H9 (cell line): ENCODE measurements at regions not wholly inside any gene's neighbourhood (a gene's known extent, or its start where the extent isn't known, plus 50 kb on each side); places are given as distances from the start of the nearest gene placed in this dataset.

Experiments used
- DNase-seq: peaks from one replicate; pipeline ENCODE4 v3.0.0-alpha.2; 2017
- H2AFZ ChIP-seq: one replicate; pipeline ENCODE4 v1.6.1; 2013; ENCODE audit warnings: mild to moderate bottlenecking, low read length, control low read depth, moderate library complexity
- H2AK5ac ChIP-seq: 2 replicates; pipeline ENCODE4 v1.6.1; 2013; ENCODE audit warnings: low read length, control low read depth, mixed read lengths; ENCODE audit not compliant: insufficient read length
- H2BK120ac ChIP-seq: one replicate; pipeline ENCODE4 v1.6.1; 2013; ENCODE audit warnings: low read depth, mild to moderate bottlenecking, low read length, control low read depth, inconsistent platforms; ENCODE audit not compliant: poor library complexity, severe bottlenecking
- H2BK12ac ChIP-seq: 2 replicates; pipeline ENCODE4 v1.6.1; 2013; ENCODE audit warnings: low read length, control low read depth, mixed read lengths, low read depth; ENCODE audit not compliant: insufficient read length
- H2BK15ac ChIP-seq: 2 replicates; pipeline ENCODE4 v1.6.1; 2013; ENCODE audit warnings: low read depth, low read length, control low read depth
- H2BK20ac ChIP-seq: one replicate; pipeline ENCODE4 v1.6.1; 2013; ENCODE audit warnings: low read depth, mild to moderate bottlenecking, low read length, control low read depth, inconsistent platforms; ENCODE audit not compliant: poor library complexity, severe bottlenecking
- H2BK5ac ChIP-seq: 2 replicates; pipeline ENCODE4 v1.6.1; 2013; ENCODE audit warnings: low read length, control low read depth, mixed read lengths; ENCODE audit not compliant: insufficient read length
- H3K14ac ChIP-seq: 2 replicates; pipeline ENCODE4 v1.6.1; 2013; ENCODE audit warnings: low read length, control low read depth; ENCODE audit not compliant: insufficient read depth
- H3K18ac ChIP-seq: 2 replicates; pipeline ENCODE4 v1.6.1; 2013; ENCODE audit warnings: low read depth, mild to moderate bottlenecking, mixed read lengths, low read length, control low read depth; ENCODE audit not compliant: insufficient read length
- H3K23ac ChIP-seq: 2 replicates; pipeline ENCODE4 v1.6.1; 2013; ENCODE audit warnings: low read length, control low read depth, mixed read lengths, low read depth; ENCODE audit not compliant: insufficient read length
- H3K23me2 ChIP-seq: 2 replicates; pipeline ENCODE4 v1.6.1; 2013; ENCODE audit warnings: low read depth, mild to moderate bottlenecking, mixed read lengths, low read length, control low read depth; ENCODE audit not compliant: insufficient read length, poor library complexity, severe bottlenecking
- H3K27ac ChIP-seq: 2 replicates; pipeline ENCODE4 v1.5.1; 2013; ENCODE audit warnings: low read length, control low read depth, mixed read lengths, low read depth; ENCODE audit not compliant: insufficient read length
- H3K27me3 ChIP-seq: 2 replicates; pipeline ENCODE4 v1.6.1; 2013; ENCODE audit warnings: low read length, control low read depth, inconsistent platforms; ENCODE audit not compliant: insufficient read depth
- H3K4ac ChIP-seq: 2 replicates; pipeline ENCODE4 v1.6.1; 2013; ENCODE audit warnings: low read depth, mild to moderate bottlenecking, control low read depth, inconsistent platforms, low read length, moderate library complexity
- H3K4me1 ChIP-seq: 2 replicates; pipeline ENCODE4 v1.6.1; 2013; ENCODE audit warnings: low read length, control low read depth, inconsistent platforms; ENCODE audit not compliant: insufficient read depth
- H3K4me2 ChIP-seq: 2 replicates; pipeline ENCODE4 v1.6.1; 2013; ENCODE audit warnings: low read length, control low read depth, mixed read lengths; ENCODE audit not compliant: insufficient read length, insufficient read depth
- H3K56ac ChIP-seq: 2 replicates; pipeline ENCODE4 v1.6.1; 2013; ENCODE audit warnings: low read depth, mild to moderate bottlenecking, mixed read lengths, low read length, control low read depth; ENCODE audit not compliant: insufficient read length
- H3K79me1 ChIP-seq: 2 replicates; pipeline ENCODE4 v1.6.1; 2013; ENCODE audit warnings: low read depth, mild to moderate bottlenecking, moderate library complexity, low read length, control low read depth, inconsistent platforms; ENCODE audit not compliant: insufficient read depth, poor library complexity, severe bottlenecking
- H3K79me2 ChIP-seq: 2 replicates; pipeline ENCODE4 v1.6.1; 2013; ENCODE audit warnings: low read length, control low read depth, inconsistent platforms; ENCODE audit not compliant: insufficient read depth
- H3K9ac ChIP-seq: 2 replicates; pipeline ENCODE4 v1.6.1; 2013; ENCODE audit warnings: low read length, control low read depth, mixed read lengths; ENCODE audit not compliant: insufficient read length; ENCODE audit errors: extremely low read depth
- H3K9me3 ChIP-seq: one replicate; pipeline ENCODE4 v1.6.1; 2013; ENCODE audit warnings: low read depth, low read length, inconsistent platforms; ENCODE audit not compliant: control insufficient read depth
- H3T11ph ChIP-seq: one replicate; pipeline ENCODE4 v1.6.1; 2013; ENCODE audit warnings: mild to moderate bottlenecking, low read length, control low read depth, inconsistent platforms
- H4K20me1 ChIP-seq: one replicate; pipeline ENCODE4 v1.6.1; 2013; ENCODE audit not compliant: control insufficient read depth, insufficient read length, insufficient read depth
- H4K5ac ChIP-seq: 2 replicates; pipeline ENCODE4 v1.6.1; 2013; ENCODE audit warnings: low read depth, mild to moderate bottlenecking, mixed read lengths, low read length, control low read depth; ENCODE audit not compliant: insufficient read length
- H4K8ac ChIP-seq: replicated peaks from 2 replicates; pipeline ENCODE4 v1.6.1; 2013; ENCODE audit warnings: low read length, control low read depth, mixed read lengths, low read depth; ENCODE audit not compliant: insufficient read length
- H4K91ac ChIP-seq: 2 replicates; pipeline ENCODE4 v1.6.1; 2013; ENCODE audit warnings: low read depth, mild to moderate bottlenecking, moderate library complexity, mixed read lengths, low read length, control low read depth; ENCODE audit not compliant: insufficient read length
- H3K27ac Mint-ChIP-seq, 3 experiments: 2 replicates in 2 of 3; 3 replicates in 1 of 3; pipeline ENCODE4 v1.8.0; 2020 to 2021; ENCODE audit warnings: mixed read lengths in 3 of 3, mild to moderate bottlenecking in 1 of 3, moderate library complexity in 1 of 3
- H3K27me3 Mint-ChIP-seq: 2 replicates; pipeline ENCODE4 v1.8.0; 2021; ENCODE audit warnings: low read depth, mild to moderate bottlenecking, moderate library complexity, mixed read lengths
- H3K36me3 Mint-ChIP-seq, 3 experiments: 2 replicates in 2 of 3; 3 replicates in 1 of 3; pipeline ENCODE4 v1.8.0; 2020 to 2021; ENCODE audit warnings: low read depth in 3 of 3, mixed read lengths in 3 of 3; ENCODE audit not compliant: insufficient read depth in 1 of 3
- H3K4me1 Mint-ChIP-seq, 2 experiments: 2 replicates each; pipeline ENCODE4 v1.8.0; 2020; ENCODE audit warnings: mixed read lengths in 2 of 2
- H3K4me3 Mint-ChIP-seq, 2 experiments: 2 replicates in 1 of 2; 3 replicates in 1 of 2; pipeline ENCODE4 v1.8.0; 2020 to 2021; ENCODE audit warnings: mild to moderate bottlenecking in 2 of 2, mixed read lengths in 2 of 2, moderate library complexity in 1 of 2
- H3K9me3 Mint-ChIP-seq, 2 experiments: 2 replicates in 1 of 2; 3 replicates in 1 of 2; pipeline ENCODE4 v1.8.0; 2020; ENCODE audit warnings: mild to moderate bottlenecking in 2 of 2, mixed read lengths in 2 of 2, moderate library complexity in 1 of 2
- WGBS: extraction: QIAGEN DNeasy Blood & Tissue Kit; methylation state at CpG from one replicate; pipeline ENCODE4 v1.1.7; 2013; ENCODE audit warnings: missing lambda C conversion rate, low lambda C conversion rate, mixed read lengths; ENCODE audit not compliant: insufficient read length; ENCODE audit errors: extremely low coverage; 5-methylcytosine and 5-hydroxymethylcytosine counted together
- TF ChIP-seq, protein P1 (sequence below): fragments of 200-600 bp; sonication (generic); conservative IDR thresholded peaks from 3 replicates; pipeline ENCODE4 v1.8.0; 2021; ENCODE audit warnings: antibody characterized with exemption, mild to moderate bottlenecking

DNA sequence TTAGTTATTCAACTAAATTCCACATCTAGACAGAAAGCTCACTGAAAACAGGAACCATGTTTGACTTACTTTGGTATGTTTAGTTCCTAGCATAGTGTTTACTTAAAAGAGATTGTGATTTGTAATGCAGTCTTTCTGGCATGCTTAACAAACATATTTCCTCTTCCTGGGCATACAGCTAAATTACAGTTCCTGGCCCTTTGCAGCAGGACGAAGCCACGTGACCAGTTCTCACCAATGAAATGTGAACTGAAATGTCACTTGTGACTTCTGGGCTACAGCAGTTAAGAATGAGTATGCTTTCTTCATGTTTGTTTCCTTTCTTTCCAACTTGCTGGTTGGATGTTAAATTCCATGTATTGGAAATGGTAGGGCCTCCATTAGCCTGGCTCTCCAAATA is 330.5 kb downstream of the FIGN start:
- TF ChIP-seq, protein P1, sequence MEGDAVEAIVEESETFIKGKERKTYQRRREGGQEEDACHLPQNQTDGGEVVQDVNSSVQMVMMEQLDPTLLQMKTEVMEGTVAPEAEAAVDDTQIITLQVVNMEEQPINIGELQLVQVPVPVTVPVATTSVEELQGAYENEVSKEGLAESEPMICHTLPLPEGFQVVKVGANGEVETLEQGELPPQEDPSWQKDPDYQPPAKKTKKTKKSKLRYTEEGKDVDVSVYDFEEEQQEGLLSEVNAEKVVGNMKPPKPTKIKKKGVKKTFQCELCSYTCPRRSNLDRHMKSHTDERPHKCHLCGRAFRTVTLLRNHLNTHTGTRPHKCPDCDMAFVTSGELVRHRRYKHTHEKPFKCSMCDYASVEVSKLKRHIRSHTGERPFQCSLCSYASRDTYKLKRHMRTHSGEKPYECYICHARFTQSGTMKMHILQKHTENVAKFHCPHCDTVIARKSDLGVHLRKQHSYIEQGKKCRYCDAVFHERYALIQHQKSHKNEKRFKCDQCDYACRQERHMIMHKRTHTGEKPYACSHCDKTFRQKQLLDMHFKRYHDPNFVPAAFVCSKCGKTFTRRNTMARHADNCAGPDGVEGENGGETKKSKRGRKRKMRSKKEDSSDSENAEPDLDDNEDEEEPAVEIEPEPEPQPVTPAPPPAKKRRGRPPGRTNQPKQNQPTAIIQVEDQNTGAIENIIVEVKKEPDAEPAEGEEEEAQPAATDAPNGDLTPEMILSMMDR, result no peak
- H4K20me1 ChIP-seq, result no peaks in the 10 kb centered on the region
- H3K18ac ChIP-seq, result no peak overlapping the region
- no peaks in the 10 kb centered on the region for H3K36me3 Mint-ChIP-seq
- no peak overlapping the region for H4K91ac ChIP-seq
- no peaks in the 10 kb centered on the region for H3K79me1 ChIP-seq
- H4K8ac ChIP-seq, result no peak overlapping the region
- H3K4me1 ChIP-seq, result no peaks in the 10 kb centered on the region
- H3K4me1 Mint-ChIP-seq, result peaks cover 2 to 4% of the 10 kb centered on the region in 2 experiments; a peak in 2 of 4 replicates
- H3K4ac ChIP-seq, result no peak overlapping the region
- H4K5ac ChIP-seq, result no peak overlapping the region
- no peak overlapping the region for H3K27ac Mint-ChIP-seq
- H3K23ac ChIP-seq, result no peak overlapping the region
- no peak overlapping the region for H2BK12ac ChIP-seq
- H2AFZ ChIP-seq, result peak overlapping the region; percentile 40
- H2BK120ac ChIP-seq, result no peak overlapping the region
- no peaks in the 10 kb centered on the region for H3K9me3 Mint-ChIP-seq
- no peak overlapping the region for H2AK5ac ChIP-seq
- H3K27ac ChIP-seq, result no peak overlapping the region
- H2BK5ac ChIP-seq, result no peak overlapping the region
- no peak overlapping the region for H2BK15ac ChIP-seq
- no peak overlapping the region for H2BK20ac ChIP-seq
- H3K79me2 ChIP-seq, result no peaks in the 10 kb centered on the region
- no peak overlapping the region for H3T11ph ChIP-seq
- H3K14ac ChIP-seq, result no peak overlapping the region
- H3K9ac ChIP-seq, result no peak overlapping the region
- no peaks in the 10 kb centered on the region for H3K9me3 ChIP-seq
- DNase-seq, result no peak
- H3K27me3 ChIP-seq, result no peaks in the 10 kb centered on the region
- H3K56ac ChIP-seq, result no peak overlapping the region
- no CpG with 5 or more reads among the region's 2 CpGs for WGBS
- H3K4me2 ChIP-seq, result no peak overlapping the region
- no peak overlapping the region for H3K4me3 Mint-ChIP-seq
- no peaks in the 10 kb centered on the region for H3K27me3 Mint-ChIP-seq
- H3K23me2 ChIP-seq, result no peaks in the 10 kb centered on the region
